GM10266 (cell line): ENCODE measurements at regions not wholly inside any gene's neighbourhood (a gene's known extent, or its start where the extent isn't known, plus 50 kb on each side); places are given as distances from the start of the nearest gene placed in this dataset.

ENCODE experiments used
- DNase-seq: peaks from one replicate; pipeline ENCODE4 v3.0.0; 2012; ENCODE audit errors: extremely low spot score
- TF ChIP-seq, protein P1 (sequence below): IDR thresholded peaks from 2 replicates; pipeline ENCODE4 v1.5.1; 2012; ENCODE audit warnings: mild to moderate bottlenecking, low read depth; ENCODE audit not compliant: control insufficient read depth, insufficient read depth; ENCODE audit errors: missing control alignments

DNA sequence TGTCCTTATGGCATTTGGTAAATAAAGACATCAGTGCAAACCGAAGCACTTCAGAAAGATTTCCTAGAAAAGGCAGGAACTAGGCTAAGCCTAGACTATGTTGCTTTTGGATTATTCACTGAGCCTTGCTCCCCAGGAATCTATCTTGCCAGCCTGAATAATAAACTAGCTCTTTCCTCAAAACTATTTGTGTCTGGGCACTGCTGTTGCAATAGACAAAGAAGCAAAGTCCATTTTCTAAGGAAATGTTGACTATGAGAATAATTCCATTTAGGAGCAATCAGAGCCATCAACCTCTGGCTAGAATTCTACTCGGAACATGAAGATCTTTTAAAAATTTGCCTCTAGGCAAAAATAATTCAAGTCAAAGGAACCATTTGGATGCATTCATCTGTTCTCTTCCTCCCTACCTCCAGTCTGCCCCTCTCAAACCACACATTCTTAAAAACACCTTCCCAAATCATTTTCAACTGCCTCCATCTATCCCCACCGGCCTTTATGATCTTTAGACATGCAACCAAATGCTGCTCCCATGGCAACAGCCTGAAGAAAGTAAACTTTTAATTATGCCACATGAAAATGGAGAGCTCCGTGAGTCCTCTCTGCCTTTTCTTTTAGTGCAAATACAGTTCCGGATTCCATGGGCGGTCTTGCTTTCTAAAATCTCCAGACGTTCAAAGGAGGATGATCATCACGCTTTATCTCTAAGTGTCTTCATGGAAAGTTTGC is 61.5 kb upstream of the FZD10 start:
- DNase-seq = no peak
- TF ChIP-seq, protein P1, sequence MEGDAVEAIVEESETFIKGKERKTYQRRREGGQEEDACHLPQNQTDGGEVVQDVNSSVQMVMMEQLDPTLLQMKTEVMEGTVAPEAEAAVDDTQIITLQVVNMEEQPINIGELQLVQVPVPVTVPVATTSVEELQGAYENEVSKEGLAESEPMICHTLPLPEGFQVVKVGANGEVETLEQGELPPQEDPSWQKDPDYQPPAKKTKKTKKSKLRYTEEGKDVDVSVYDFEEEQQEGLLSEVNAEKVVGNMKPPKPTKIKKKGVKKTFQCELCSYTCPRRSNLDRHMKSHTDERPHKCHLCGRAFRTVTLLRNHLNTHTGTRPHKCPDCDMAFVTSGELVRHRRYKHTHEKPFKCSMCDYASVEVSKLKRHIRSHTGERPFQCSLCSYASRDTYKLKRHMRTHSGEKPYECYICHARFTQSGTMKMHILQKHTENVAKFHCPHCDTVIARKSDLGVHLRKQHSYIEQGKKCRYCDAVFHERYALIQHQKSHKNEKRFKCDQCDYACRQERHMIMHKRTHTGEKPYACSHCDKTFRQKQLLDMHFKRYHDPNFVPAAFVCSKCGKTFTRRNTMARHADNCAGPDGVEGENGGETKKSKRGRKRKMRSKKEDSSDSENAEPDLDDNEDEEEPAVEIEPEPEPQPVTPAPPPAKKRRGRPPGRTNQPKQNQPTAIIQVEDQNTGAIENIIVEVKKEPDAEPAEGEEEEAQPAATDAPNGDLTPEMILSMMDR = no peak

- TF ChIP-seq, protein P1 = no peak
- DNase-seq = no peak
These were observed 60.9 kb upstream of the FZD10 start for GRCh38 chr12:130101370-130101769.

DNA sequence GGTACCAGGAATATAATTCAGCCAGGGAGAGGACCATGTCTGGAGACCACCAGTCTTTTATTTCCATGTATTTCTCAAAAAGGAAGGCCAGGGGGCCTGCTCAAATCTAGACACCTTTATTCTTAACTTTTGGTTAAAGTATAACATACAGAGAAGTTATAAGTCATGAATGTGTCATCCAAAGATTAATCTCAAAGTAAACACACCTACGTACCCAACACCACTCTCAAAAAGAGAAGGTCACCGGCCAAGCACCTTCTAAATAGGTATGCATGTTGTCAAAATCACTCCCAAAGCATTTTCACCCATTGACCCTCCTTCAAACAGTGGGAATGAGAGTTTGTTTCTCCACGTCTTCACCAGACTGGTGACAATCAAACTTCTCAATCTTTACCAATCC is 60.0 kb upstream of the FZD10 start:
- TF ChIP-seq, protein P1 = no peak
- DNase-seq = no peak

- TF ChIP-seq, protein P1 = no peak
- no peak for DNase-seq
These were observed 57.6 kb upstream of the FZD10 start for GRCh38 chr12:130104571-130105106.

GRCh38 chr12:130109062-130109945 is 53.0 kb upstream of the FZD10 start:
- no peak for DNase-seq
- TF ChIP-seq, protein P1 = no peak

DNA sequence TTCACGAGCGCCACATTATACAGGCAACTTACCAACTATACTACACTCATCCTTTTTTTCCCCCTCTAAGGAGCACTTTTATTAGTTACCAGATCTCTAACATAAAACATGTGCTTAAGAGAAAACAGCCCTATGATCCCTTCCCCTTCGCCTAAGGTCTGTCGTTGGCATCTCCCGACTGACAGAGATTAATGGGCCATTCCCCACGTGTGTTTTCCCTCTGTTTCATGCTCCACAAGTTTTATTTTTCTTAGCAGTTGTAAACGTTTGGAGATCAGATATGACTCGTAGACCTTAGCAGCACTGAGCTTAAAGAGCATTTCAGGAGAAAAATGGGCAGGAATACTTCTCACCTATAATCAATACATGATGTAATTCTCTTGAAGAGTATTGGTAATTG is 51.4 kb upstream of the FZD10 start:
- TF ChIP-seq, protein P1 = no peak
- DNase-seq = no peak

- TF ChIP-seq, protein P1 = no peak
- no peak for DNase-seq
These were observed 50.2 kb upstream of the FZD10 start for GRCh38 chr12:130111965-130112496.
